Body of pancreas (tissue), 4 donors: ENCODE measurements at regions not wholly inside any gene's neighbourhood (a gene's known extent, or its start where the extent isn't known, plus 50 kb on each side); places are given as distances from the start of the nearest gene placed in this dataset.
"Not testable (repeated sequence)": the region's sequence is repeated elsewhere in the genome, so short reads cannot be mapped to it uniquely, and the experiment has no call there.

Experiments used
- ATAC-seq: fragments of 150-250 bp; one replicate; pipeline ENCODE4 v1.9.1; 2016
- DNase-seq, 4 donors: peaks; one replicate each; pipeline ENCODE4 v3.0.0-alpha.2; 2019
- H3K27ac ChIP-seq, 4 donors: fragments of 200-600 bp; sonication (generic); 1 replicate in 3 of 4; 2 replicates in 1 of 4; pipeline versions ENCODE4 v1.5.1 to v1.6.1; 2016 to 2019; ENCODE audit warnings: mild to moderate bottlenecking in 1 of 4, mixed read lengths in 1 of 4, moderate library complexity in 1 of 4
- H3K27me3 ChIP-seq, 2 donors: fragments of 200-600 bp; sonication (generic); one replicate each; pipeline ENCODE4 v1.6.0; 2016; ENCODE audit warnings: mild to moderate bottlenecking in 1 of 2
- H3K36me3 ChIP-seq, 2 donors: fragments of 200-600 bp; sonication (generic); replicated peaks in 1 of 2; 2 replicates each; pipeline ENCODE4 v1.5.1; 2016; ENCODE audit warnings: low read depth in 2 of 2; ENCODE audit not compliant: insufficient read depth in 1 of 2
- H3K4me1 ChIP-seq: fragments of 200-600 bp; sonication (generic); one replicate; pipeline ENCODE4 v1.6.0; 2016
- H3K4me3 ChIP-seq, 2 donors: fragments of 200-600 bp; sonication (generic); 1 replicate in 1 of 2; 2 replicates in 1 of 2; pipeline ENCODE4 v1.5.1; 2016 to 2019
- H3K9me3 ChIP-seq, 3 donors: fragments of 200-600 bp; sonication (generic); 1 replicate in 2 of 3; 2 replicates in 1 of 3; pipeline ENCODE4 v1.5.1; 2016
- POLR2A ChIP-seq, 3 donors: fragments of 450-650 bp; IDR thresholded peaks; one replicate each; pipeline ENCODE4 v1.6.1; 2016; ENCODE audit warnings: antibody characterized with exemption in 3 of 3, mild to moderate bottlenecking in 2 of 3
- WGBS, 2 donors: methylation state at CpG; one replicate each; pipeline ENCODE4 v1.1.5; 2017; 5-methylcytosine and 5-hydroxymethylcytosine counted together
- intact Hi-C: fragments of 100-400 bp; cut with DNase I; formaldehyde crosslinking; loops from one replicate; pipeline ENCODE4 v1.15.1; 2023
- TF ChIP-seq, protein P1 (sequence below), 7 experiments: fragments of 450-650 bp in 4 of 7; fragments of 200-600 bp in 3 of 7; sonication (generic) in 3 of 7; IDR thresholded peaks; one replicate each; pipeline ENCODE4 v1.5.1; 2016 to 2019; ENCODE audit warnings: antibody characterized with exemption in 7 of 7

DNA sequence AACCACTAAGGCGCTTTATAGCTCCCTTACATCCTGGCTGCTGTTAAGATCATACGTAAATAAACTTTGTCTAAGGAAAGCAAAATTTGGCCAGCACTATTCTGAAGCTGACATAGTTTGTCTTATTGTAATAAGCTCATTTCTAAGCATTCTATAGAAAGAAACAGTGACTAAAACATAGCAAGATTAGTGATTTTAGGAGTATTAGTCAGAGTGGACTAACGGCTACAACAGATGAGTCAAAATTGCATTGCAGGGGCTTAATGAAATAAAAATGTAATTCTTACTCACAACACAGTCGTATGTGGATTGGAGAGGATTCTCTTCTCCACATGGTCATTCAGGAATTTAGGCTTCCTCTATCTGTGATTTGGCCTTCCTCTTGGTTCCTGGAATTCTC lies 347.6 kb downstream of the GADD45G start:
- no peaks in the 10 kb centered on the region for H3K27me3 ChIP-seq
- WGBS, 2 donors = 90 to 92% methylated on average over 4 of the region's 4 CpGs
- no peaks in the 10 kb centered on the region for H3K4me1 ChIP-seq
- no peaks in the 10 kb centered on the region for H3K9me3 ChIP-seq
- H3K4me3 ChIP-seq = no peak overlapping the region
- intact Hi-C loops = no loop called here
- TF ChIP-seq, protein P1, sequence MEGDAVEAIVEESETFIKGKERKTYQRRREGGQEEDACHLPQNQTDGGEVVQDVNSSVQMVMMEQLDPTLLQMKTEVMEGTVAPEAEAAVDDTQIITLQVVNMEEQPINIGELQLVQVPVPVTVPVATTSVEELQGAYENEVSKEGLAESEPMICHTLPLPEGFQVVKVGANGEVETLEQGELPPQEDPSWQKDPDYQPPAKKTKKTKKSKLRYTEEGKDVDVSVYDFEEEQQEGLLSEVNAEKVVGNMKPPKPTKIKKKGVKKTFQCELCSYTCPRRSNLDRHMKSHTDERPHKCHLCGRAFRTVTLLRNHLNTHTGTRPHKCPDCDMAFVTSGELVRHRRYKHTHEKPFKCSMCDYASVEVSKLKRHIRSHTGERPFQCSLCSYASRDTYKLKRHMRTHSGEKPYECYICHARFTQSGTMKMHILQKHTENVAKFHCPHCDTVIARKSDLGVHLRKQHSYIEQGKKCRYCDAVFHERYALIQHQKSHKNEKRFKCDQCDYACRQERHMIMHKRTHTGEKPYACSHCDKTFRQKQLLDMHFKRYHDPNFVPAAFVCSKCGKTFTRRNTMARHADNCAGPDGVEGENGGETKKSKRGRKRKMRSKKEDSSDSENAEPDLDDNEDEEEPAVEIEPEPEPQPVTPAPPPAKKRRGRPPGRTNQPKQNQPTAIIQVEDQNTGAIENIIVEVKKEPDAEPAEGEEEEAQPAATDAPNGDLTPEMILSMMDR (IDR thresholded peaks at IDR 0.05) = no peak
- TF ChIP-seq POLR2A (IDR thresholded peaks at IDR 0.05) = no peak
- H3K36me3 ChIP-seq = no peaks in the 10 kb centered on the region
- no peak for DNase-seq
- no peak overlapping the region for H3K27ac ChIP-seq
- ATAC-seq = no peak

DNA sequence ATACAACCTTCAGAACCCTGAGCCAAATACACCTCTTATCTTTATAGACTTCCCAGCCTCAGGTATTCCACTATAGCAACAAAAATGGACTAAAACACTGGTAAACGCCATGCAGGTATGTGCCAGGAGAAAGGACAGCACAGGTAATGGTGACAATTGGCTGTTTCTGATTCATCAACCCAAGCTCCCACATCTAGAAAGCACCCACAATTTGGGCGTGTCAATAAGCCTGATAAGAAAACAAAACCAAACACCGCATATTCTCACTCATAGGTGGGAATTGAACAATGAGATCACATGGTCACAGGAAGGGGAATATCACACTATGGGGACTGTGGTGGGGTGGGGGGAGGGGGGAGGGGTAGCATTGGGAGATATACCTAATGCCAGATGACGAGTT lies 348.5 kb downstream of the GADD45G start:
- ATAC-seq, H3K4me3 ChIP-seq, intact Hi-C loops, H3K27ac ChIP-seq, DNase-seq, H3K9me3 ChIP-seq, H3K36me3 ChIP-seq, H3K4me1 ChIP-seq, H3K27me3 ChIP-seq: not testable (repeated sequence)
- WGBS, 2 donors = 85 to 97% methylated on average over 4 of the region's 4 CpGs

DNA sequence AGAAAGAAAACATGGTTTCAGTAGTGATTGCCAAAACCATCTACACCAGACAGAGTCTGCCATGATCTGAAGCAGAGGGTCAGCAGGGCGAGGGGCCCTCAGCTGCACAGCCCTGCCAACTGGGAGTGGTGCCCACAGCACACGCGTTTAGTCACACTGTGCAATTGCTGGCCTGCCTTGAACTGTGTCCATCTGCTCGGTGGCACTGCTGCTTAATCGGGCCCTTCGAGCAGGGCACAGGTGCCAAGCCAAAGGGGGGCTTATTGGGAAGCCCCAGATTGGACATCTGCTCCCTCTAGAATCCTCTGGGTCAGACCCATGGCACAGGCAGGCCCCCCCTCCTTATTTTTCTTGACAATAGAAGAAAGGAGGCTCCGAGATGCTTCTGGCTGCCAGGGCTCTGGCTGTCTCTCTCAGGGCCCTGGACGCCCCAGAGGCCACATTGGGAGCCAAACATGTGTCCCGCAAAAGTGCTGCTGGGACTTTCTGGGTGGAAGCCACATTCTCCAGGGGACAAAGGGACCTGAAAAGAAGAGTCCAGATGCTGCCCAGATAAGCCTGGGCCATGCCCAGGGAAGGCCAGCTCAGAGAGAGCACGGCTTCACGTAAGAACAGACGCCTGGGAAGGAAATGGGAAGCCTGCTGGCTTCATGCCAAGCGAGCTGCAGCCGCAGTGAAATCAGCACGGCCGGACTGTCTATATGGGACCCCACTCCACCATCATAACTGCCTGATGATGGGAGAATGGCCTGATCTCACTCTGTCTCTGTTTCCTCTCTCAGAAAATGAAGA lies 349.2 kb downstream of the GADD45G start:
- 67 to 70% methylated on average over 14 to 15 of the region's 16 CpGs for WGBS, 2 donors
- no peak for DNase-seq
- H3K27me3 ChIP-seq = no peaks in the 10 kb centered on the region

DNA sequence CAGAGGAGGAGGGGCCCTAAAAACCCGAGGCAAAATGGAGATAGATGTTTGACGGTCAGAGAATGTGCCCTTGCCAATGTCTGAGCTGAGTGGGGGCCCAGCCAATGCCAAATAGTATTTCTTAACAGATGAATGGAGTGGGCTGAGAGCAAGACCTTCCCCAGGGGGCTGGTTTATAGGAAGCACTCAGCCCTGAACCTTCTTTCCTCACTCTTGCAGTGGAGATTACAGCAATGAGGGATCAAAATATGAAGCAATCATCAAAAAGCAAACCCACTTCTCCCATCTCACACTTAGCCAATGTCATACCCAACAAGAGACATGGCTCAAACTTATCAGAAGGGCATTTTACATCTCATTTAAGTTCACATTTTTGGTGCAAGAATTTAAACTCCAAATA lies 350.3 kb downstream of the GADD45G start:
- H3K36me3 ChIP-seq = no peaks in the 10 kb centered on the region
- ATAC-seq (no peak), DNase-seq (no peak)
- no peaks in the 10 kb centered on the region for H3K9me3 ChIP-seq
- no peak overlapping the region for H3K27ac ChIP-seq
- TF ChIP-seq, protein P1 (IDR thresholded peaks at IDR 0.05) = no peak
- no peak for TF ChIP-seq POLR2A (IDR thresholded peaks at IDR 0.05)
- intact Hi-C loops = no loop called here
- WGBS, 2 donors = 43 to 55% methylated on average over 2 of the region's 2 CpGs
- H3K27me3 ChIP-seq = no peaks in the 10 kb centered on the region
- no peaks in the 10 kb centered on the region for H3K4me1 ChIP-seq
- H3K4me3 ChIP-seq = no peak overlapping the region

More for the DNA sequence above, 349.2 kb downstream of the GADD45G start:
- intact Hi-C loops = no loop called here
- ATAC-seq = no peak
- Histone ChIP-seq H3K27ac (no peak overlapping the region), H3K9me3 (no peaks in the 10 kb centered on the region), H3K36me3 (no peaks in the 10 kb centered on the region), H3K4me1 (no peaks in the 10 kb centered on the region), H3K4me3 (no peak overlapping the region)
- TF ChIP-seq, protein P1 (IDR thresholded peaks at IDR 0.05) = no peak
- TF ChIP-seq POLR2A (IDR thresholded peaks at IDR 0.05) = no peak

DNA sequence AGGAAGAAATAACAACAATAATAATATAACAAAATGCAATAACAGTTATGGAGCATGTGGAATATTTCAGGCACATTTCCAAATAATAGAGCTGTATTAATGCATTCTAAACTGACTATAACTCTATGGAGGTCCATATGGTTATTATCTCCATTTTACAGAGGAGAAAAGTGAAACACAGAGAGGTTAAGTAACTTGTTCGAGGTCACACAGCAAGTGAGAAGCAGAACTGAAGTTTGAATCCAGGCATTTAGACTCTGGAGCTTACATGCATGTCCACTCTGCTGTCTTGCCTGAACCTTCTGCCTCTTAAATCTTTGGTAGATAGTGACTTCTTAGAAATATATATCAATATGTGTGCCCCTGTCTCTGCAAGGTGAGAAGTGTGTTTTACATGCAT lies 350.8 kb downstream of the GADD45G start:
- TF ChIP-seq, protein P1 (IDR thresholded peaks at IDR 0.05) = no peak
- TF ChIP-seq POLR2A (IDR thresholded peaks at IDR 0.05) = no peak
- Histone ChIP-seq H3K27ac (no peak overlapping the region), H3K27me3 (no peaks in the 10 kb centered on the region), H3K4me1 (no peaks in the 10 kb centered on the region), H3K9me3 (no peaks in the 10 kb centered on the region), H3K4me3 (no peak overlapping the region), H3K36me3 (no peaks in the 10 kb centered on the region)
- intact Hi-C loops = no loop called here
- ATAC-seq (no peak), DNase-seq (no peak)
- WGBS, 2 donors = 74 to 89% methylated on average over 1 of the region's 1 CpG
